Panc1 (cell line): ENCODE measurements at regions not wholly inside any gene's neighbourhood (a gene's known extent, or its start where the extent isn't known, plus 50 kb on each side); places are given as distances from the start of the nearest gene placed in this dataset.

Experiments used
- ATAC-seq: fragments of 200-7000 bp; cut with Tn5 transposase; 2 replicates; pipeline ENCODE4 v1.9.1; 2020; ENCODE audit warnings: mild to moderate bottlenecking, moderate library complexity
- BruUV-seq: library from RNA; stranded (reverse); fragments of 400-500 nt; replicated peaks from 2 replicates; lab custom pipeline; 2021; lab: Mats Ljungman, UMichigan
- CTCF ChIA-PET: fragments of 300-600 bp; sonication (Branson Sonifier 250); formaldehyde crosslinking; loops from one replicate; lab custom pipeline; 2022; ENCODE audit warnings: antibody characterized with exemption; lab: Charles Lee
- POLR2A ChIA-PET: fragments of 300-600 bp; sonication (Branson Sonifier 250); formaldehyde crosslinking; loops from one replicate; lab custom pipeline; 2022; ENCODE audit warnings: antibody characterized with exemption; lab: Charles Lee
- DNase-seq: peaks from one replicate; pipeline ENCODE4 v3.0.0-alpha.2; 2010; ENCODE audit warnings: low read depth, low spot score
- H3K27ac ChIP-seq: 2 replicates; pipeline ENCODE4 v1.5.1; 2011; ENCODE audit warnings: mild to moderate bottlenecking, low read length, inconsistent platforms
- H3K27me3 ChIP-seq: fragments of 200-500 bp; sonication (Bioruptor generic); 2 replicates; pipeline ENCODE4 v1.6.0; 2014; ENCODE audit warnings: low read length, inconsistent platforms; ENCODE audit not compliant: control insufficient read depth, insufficient read depth
- H3K36me3 ChIP-seq: fragments of 200-500 bp; sonication (Bioruptor generic); 2 replicates; pipeline ENCODE4 v1.5.1; 2014; ENCODE audit warnings: inconsistent platforms, mild to moderate bottlenecking, low read length, moderate library complexity; ENCODE audit not compliant: control insufficient read depth, insufficient read depth
- H3K4me1 ChIP-seq: 2 replicates; pipeline ENCODE4 v1.5.1; 2011; ENCODE audit warnings: inconsistent platforms, mild to moderate bottlenecking, low read length, moderate library complexity; ENCODE audit not compliant: control insufficient read depth, insufficient read depth
- H3K4me3 ChIP-seq, 2 experiments: 2 replicates each; pipeline ENCODE4 v1.5.1; 2011 to 2012; ENCODE audit warnings: low read depth in 2 of 2, low read length in 2 of 2, mild to moderate bottlenecking in 2 of 2, inconsistent platforms in 1 of 2, moderate library complexity in 1 of 2
- H3K9me3 ChIP-seq: fragments of 200-500 bp; sonication (Bioruptor generic); 2 replicates; pipeline ENCODE4 v1.5.1; 2014; ENCODE audit warnings: low read depth, mild to moderate bottlenecking, inconsistent platforms, low read length, moderate library complexity; ENCODE audit not compliant: control insufficient read depth, insufficient read depth
- CTCF ChIP-seq: fragments of 450-650 bp; IDR thresholded peaks from 2 replicates; pipeline ENCODE4 v1.5.1; 2017; ENCODE audit warnings: mild to moderate bottlenecking
- POLR2AphosphoS5 ChIP-seq: IDR thresholded peaks from 2 replicates; pipeline ENCODE4 v1.6.1; 2012; ENCODE audit warnings: mild to moderate bottlenecking, low read depth, low read length, moderate library complexity
- REST ChIP-seq, 2 experiments: IDR thresholded peaks; 2 replicates each; pipeline ENCODE4 v1.6.1; 2011 to 2012; ENCODE audit warnings: low read depth in 2 of 2, control low read depth in 1 of 2, low read length in 1 of 2, mild to moderate bottlenecking in 1 of 2, moderate library complexity in 1 of 2; ENCODE audit not compliant: insufficient read depth in 1 of 2
- SIN3A ChIP-seq: IDR thresholded peaks from 2 replicates; pipeline ENCODE4 v1.6.1; 2012; ENCODE audit warnings: low read depth, mild to moderate bottlenecking, low read length, moderate library complexity, borderline replicate concordance; ENCODE audit not compliant: insufficient read depth
- TCF7L2 ChIP-seq: IDR thresholded peaks from 2 replicates; pipeline ENCODE4 v1.6.1; 2011; ENCODE audit warnings: mild to moderate bottlenecking, low read depth, low read length, inconsistent platforms
- in situ Hi-C: cut with HindIII; loops from 2 replicates; pipeline ENCODE4 v1.10.0; 2016; ENCODE audit warnings: low sequenced_read_pairs, low pct_unique_long_range_greater_than_20kb
- intact Hi-C: fragments of 100-400 bp; cut with micrococcal nuclease; formaldehyde crosslinking; loops from one replicate; pipeline ENCODE4 v1.10.0; 2022; ENCODE audit not compliant: unreplicated experiment

- ATAC-seq (no peak), DNase-seq (no peak)
- TF ChIP-seq CTCF (no peak), TCF7L2 (no peak), POLR2AphosphoS5 (no peak), SIN3A (no peak), REST (IDR thresholded peaks at IDR 0.05; ENCODE audit: insufficient read depth in 1 of 2, low read depth in 2 of 2, low read length in 1 of 2) (no peak)
- Histone ChIP-seq H3K36me3 (no peaks in the 10 kb centered on the region), H3K27ac (no peak overlapping the region), H3K9me3 (no peaks in the 10 kb centered on the region), H3K27me3 (peaks cover 2% of the 10 kb centered on the region; the same call in 1 of the 2 replicates), H3K4me3 (no peak overlapping the region), H3K4me1 (no peaks in the 10 kb centered on the region)
- intact Hi-C loops, result no loop called here
- POLR2A ChIA-PET, result no interaction called here
- in situ Hi-C loops, result no loop called here
- BruUV-seq, result no TSS peak
- CTCF ChIA-PET, result no interaction called here
Measured at GRCh38 chr3:127393131-127393820, 105.4 kb upstream of the PRR20G start.

GRCh38 chr3:127392156-127392490, 104.3 kb upstream of the PRR20G start:
- peaks cover 2% of the 10 kb centered on the region; the same call in 1 of the 2 replicates for H3K27me3 ChIP-seq
- H3K36me3 ChIP-seq, result no peaks in the 10 kb centered on the region
- no peak for TF ChIP-seq CTCF
- TF ChIP-seq POLR2AphosphoS5, result no peak
- H3K4me1 ChIP-seq, result no peaks in the 10 kb centered on the region
- no peak for ATAC-seq
- intact Hi-C loops, result no loop called here
- in situ Hi-C loops, result no loop called here
- CTCF ChIA-PET, result interaction anchor here (0.7 kb wide), 1 partner anchor 60 kb away, joined by 4 read pairs; no protein-coding TSS in a partner anchor
- POLR2A ChIA-PET, result no interaction called here
- no peak for DNase-seq
- H3K27ac ChIP-seq, result no peak overlapping the region
- no peak overlapping the region for H3K4me3 ChIP-seq
- H3K9me3 ChIP-seq, result no peaks in the 10 kb centered on the region
- no TSS peak for BruUV-seq
